ENCODE measurements at regions not wholly inside any gene's neighbourhood (a gene's known extent, or its start where the extent isn't known, plus 50 kb on each side); places are given as distances from the start of the nearest gene placed in this dataset.

- TF ChIP-seq PKNOX1 (IDR thresholded peaks at IDR 0.05): no peak
- no peak for TF ChIP-seq TARDBP (IDR thresholded peaks at IDR 0.05)
- TF ChIP-seq ELF4 (IDR thresholded peaks at IDR 0.05): no peak
- no peak for TF ChIP-seq FOXK2 (IDR thresholded peaks at IDR 0.05)
- TF ChIP-seq SUZ12 (IDR thresholded peaks at IDR 0.05): no peak
- TF ChIP-seq FOXM1 (IDR thresholded peaks at IDR 0.05; ENCODE audit: borderline replicate concordance): no peak
- TF ChIP-seq L3MBTL2 (conservative IDR thresholded peaks at IDR 0.05): no peak
- TF ChIP-seq SP1 (IDR thresholded peaks at IDR 0.05): no peak
- no peak for TF ChIP-seq LEF1 (IDR thresholded peaks at IDR 0.05; ENCODE audit: borderline replicate concordance)
- TF ChIP-seq ARNT (IDR thresholded peaks at IDR 0.05): no peak
- no peak for TF ChIP-seq HDGF (IDR thresholded peaks at IDR 0.05; ENCODE audit: borderline replicate concordance)
- no peak for TF ChIP-seq ZNF384 (IDR thresholded peaks at IDR 0.05)
- no peak for TF ChIP-seq FOXA1 (IDR thresholded peaks at IDR 0.05)
Observed at GRCh38 chr4:176959980-176960379, 167.3 kb upstream of the VEGFC start.

Data from HEK293T (cell line).